NCI-H748 (cell line): ENCODE measurements at regions not wholly inside any gene's neighbourhood (a gene's known extent, or its start where the extent isn't known, plus 50 kb on each side); places are given as distances from the start of the nearest gene placed in this dataset.

Experiments
- DNase-seq: peaks from one replicate; lab custom pipeline; 2025; ENCODE audit not compliant: unreplicated experiment; lab: John Stamatoyannopoulos, UW

DNA sequence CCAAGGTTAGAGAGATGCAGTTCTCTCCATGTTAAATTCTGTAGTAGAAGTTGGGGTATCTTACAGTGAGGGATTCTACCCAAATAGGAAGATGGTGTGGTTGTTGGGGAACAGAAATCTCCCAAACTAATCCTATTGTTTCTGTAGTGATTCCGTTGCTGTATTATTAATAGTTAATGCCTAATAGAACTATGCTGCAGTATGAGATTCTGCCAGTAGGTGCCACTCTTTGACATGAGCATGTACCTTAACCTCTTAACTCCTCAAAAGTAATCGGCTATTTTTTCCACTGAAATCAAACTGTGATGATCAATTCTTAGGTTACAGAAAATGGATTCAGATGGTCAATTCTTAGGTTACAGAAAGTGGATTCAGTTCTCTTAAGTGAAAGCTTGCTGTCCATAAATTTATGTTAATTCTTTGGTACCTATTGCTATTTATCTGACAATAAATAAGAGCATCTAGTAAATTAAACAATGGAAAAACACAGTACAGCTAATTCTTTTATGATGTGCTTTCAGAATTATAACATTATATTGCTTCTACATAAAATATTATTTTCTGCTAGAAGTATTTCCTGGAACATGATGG is 97.9 kb upstream of the DLX2 start:
- peak; percentile 46 for DNase-seq

DNA sequence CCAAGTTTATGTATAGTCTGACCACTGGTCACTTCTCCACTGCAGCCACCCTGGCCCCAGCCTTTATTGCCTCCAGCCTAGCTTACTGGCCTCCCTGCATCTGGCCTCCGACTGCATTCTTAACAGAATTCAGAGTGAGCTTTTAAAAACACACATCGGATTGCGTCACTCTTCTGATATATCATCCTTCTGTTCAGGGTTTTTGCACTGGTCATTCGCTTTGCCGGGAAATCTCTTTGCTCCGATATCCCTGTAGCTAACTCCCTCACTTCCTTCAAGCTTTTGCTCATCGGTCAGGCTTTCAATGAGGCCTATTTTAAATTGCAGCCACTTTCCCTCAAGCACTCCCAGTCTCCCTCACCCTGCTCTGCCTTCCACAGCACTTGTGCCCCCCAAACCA is 101.6 kb upstream of the DLX2 start:
- no peak for DNase-seq

DNA sequence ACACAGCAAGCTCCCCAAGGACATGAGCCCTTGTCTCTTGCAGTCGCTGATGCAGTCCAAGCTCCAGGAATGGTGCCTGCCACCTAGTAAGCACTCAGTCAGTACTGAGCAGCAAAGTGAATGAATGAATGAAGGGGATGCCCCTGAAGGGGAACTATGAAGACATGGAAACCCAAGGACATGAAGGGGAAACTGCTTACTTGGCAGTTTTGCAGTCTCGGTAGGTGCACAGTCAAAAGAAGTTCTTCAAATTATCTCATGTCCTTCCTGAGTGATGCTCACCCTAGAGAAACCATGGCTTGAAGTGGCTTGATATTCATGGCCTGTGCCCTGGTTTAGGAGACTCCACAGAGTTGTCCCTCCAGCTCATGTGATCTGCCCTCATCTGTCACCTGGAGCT is 102.1 kb upstream of the DLX2 start:
- no peak for DNase-seq

DNA sequence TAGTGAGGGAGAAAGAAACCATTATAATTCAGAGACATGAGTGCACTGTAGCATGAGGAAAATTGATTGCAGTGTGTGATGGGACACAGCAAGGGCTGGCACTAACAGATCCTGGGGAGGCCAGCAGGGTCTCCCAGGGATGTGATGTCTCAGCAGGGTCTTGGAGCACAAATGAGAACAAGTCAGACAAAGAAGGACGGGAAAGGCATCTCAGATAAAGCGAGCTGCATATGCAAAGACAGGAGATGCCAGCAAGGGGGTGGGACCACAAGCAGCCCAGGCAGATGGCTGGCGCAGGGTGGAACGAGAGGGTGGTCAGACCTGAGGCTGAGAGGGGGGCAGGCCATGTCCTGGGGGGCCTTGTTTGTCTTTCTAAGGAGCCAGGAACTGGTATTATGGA is 102.6 kb upstream of the DLX2 start:
- no peak for DNase-seq

DNA sequence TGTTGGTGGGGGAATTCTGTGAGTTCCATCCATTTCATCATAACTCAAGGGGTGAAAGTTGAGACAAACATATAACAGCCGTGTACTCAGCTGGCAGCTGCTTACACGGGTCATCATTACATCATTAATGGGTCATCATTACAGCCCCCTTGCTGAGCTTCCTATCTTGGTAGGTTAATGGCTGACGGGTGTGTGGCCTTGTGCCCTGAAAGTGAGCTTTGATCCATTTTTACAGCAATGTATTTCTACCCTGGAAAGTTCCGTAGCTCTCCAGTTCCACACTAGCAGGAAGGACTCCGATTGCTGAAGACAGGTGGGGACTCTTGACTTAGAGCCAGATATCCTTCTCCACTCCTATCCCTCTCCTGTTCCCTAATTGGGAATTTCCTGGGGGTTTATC is 105.2 kb upstream of the DLX2 start:
- DNase-seq, result peak; percentile 59

DNA sequence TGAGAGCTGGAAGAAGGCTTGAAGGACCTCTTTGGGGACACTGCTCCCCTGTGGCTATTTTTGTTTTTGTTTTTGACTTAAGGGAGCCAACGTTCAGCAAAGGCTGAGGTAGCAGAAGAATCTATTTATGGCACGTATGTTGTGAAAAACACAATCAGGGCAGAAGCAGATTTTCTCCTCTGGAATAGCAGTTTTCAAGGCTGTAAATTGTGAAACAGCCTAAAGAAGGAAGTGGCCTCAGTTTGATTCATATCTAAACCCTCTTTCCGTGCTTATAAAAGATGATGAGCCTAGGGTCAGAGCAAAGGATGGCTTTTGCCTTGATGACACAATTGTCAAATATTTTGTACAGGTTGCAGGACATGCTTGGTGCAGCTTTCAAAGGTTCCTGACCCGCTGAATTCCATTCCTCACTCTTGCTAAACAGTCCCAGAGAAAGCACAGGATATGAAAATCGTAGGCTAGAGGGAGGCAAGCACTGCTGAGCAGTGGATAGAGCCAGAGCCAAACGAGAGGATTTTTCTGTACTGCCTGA is 106.2 kb upstream of the DLX2 start:
- DNase-seq, result no peak

DNA sequence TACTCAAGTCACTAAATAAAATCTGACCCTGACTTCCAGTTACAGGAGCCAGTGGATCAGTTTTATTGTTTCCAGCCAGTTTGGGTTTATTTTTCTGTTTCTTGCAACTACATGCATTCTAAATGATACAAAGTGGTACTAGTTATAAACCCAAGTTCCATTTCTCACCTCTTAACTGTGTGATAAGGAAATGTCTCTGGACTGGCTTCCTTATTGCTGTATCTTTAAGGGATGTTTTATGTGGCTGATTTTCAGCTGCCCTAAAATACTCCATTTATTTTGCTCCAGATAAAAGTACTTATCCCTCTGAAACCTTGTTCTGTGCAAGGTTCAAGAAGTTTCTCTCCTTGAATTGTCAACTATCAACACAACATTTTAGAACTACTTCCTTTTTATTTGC is 107.9 kb upstream of the DLX2 start:
- DNase-seq, result no peak

DNA sequence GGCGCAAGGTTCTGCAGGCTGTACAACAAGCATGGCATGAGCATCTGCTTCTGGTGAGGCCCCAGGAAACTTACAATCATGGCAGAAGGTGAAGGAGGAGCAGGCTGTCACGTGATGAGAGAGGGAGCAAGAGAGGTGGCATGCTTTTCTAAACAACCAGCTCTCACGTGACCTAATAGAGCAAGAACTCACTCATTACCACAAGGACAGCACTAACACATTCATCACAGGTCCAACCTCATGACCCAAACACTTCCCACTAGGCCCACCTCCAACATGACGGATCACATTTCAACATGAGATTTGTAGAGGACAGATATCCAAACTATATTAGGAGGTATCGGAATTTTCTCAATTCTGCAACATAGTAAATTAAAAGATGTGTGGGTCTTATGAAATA is 108.8 kb upstream of the DLX2 start:
- DNase-seq, result no peak

DNA sequence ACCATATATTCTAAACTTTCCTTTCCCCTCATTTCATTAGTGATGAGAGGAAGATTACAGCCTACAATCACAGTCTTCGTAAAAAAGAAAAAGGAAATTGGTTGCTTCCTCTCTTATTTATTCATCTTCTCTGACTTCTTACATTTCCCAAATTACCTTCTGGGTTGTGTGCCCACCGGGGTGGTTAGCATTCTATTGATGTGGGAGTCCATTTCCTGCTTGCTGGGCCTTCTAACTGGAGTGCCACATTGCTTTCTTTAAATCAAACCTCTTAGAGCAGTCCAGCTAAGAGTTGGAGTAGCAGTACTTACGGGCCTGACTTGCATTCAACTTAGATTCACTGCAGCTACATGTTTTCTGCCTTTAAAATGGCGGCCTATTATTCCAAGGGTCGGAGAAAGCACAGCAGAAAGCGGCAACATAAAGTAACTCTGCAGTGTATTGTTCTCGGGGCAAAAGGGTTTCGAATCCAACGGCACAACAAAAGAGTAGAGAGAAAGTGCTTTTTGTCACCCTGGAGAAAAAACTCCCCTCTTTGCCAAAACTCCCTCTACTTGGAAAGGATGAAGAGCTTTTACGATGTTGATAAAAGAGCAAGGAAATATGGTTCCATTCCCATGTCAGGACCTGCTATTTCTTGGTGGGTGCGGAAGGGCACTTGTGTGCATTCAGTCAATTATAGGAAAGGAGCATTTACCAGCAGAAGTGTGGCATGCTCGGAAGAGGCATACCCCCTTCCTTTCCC is 110.6 kb upstream of the DLX2 start:
- no peak for DNase-seq

DNA sequence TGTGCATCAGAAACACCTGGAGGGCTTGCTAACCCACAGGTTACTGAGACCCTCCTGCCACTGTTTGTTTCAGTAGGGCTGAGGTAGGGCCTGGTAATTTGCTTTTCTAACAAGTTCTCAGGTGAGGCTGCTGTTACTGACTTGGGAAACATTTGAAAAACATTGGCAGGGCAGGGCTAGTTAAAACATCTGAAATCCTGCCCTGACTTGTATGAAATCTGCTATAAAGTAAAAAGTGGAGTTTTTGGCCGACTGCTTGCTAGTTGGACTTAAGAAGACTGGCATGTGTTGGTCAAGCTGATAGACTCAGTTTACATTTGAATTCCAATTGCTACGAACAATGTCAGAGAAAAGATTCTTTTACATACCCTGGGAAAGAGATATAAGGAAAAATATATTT is 111.6 kb upstream of the DLX2 start:
- DNase-seq, result no peak

DNA sequence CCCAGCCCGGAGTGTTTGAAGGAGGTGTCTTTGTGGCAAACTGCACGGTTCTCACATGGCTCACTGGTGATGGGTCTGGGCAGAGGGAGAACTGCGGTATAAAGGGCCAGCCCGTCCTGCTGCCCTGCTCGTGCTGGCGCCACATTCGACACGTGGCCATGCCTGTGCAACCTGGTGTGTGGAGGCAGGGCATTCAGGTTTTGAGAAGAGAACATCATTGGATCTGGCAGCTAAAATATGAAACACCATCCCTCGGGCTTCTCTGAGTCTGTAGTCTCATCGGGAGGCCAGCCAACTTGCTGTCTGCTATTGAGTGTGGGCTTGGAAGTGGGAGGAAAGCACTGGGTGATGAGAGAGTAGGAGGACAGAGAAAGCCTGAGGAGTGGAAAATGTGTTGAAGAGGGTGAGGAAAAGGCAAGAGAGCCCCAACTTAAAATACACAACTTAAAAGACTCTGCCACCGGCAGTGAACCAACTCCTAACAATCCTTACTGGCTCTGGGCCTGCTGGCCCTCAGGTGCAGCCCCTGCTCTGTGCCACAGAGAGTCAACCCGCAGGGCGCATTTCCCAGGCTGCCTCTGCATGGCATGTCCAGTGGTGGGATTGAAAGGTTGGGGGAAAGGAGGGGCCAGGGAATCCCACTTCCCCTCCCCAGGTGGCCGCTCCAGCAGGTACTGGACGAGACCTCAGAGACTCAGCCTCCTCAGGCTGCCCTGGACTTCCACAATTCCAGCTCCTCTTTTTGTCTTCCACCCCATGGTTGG is 112.7 kb upstream of the DLX2 start:
- no peak for DNase-seq

DNA sequence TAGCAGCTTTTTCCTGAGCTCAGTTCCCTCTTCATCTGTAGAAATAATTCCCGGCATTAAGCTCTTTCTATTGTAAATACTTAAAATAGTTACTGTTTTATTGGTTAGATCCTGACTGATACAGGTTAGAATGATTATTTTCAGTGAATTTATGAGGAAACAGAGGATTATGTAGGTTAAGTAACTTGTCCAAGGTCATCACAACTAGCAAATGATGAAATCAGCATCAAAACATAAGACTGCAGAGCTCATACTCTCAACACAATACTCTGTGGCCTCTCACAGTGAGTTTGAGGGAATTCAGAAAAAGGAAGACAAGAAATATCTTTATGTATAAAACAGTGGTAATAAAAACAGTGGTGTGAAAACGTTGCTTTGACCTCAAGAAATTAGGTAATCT is 113.2 kb upstream of the DLX2 start:
- no peak for DNase-seq

DNA sequence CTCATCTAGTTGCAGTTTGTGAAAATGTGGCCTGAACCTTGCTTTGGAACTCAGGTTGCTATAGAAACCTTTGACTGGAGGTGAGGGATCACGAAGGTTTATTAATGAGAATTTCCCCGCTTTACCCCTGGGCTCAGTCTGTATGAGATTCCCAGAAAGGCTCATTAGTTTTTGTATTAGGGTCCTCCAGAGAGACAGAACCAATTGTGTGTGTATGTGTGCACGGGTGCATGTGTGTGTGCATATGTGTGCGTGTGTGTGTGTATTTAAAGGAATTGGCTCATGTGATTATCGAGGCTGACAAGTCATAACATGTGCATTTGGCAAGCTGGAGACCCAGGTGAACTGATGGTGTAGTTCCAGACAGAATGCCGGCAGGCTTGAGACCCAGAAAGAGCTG is 113.8 kb upstream of the DLX2 start:
- DNase-seq, result peak; percentile 34

DNA sequence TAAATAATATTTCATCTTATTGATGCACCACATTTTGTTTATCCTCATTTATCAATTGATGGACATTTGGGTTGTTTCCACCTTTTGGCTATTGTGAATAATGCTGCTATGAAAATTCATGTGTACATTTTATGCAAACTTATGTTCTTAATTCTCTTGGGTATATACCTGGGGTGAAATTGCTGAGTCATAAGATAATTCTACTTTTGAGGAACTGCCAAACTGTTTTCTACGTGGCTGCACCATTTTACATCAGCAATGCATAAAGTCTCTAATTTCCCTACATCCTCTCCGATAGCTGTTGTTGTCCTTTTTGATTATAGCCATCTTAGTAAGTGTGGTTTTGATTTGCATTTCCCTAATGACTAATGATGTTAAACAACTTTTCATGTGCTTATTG is 116.5 kb upstream of the DLX2 start:
- DNase-seq, result no peak

DNA sequence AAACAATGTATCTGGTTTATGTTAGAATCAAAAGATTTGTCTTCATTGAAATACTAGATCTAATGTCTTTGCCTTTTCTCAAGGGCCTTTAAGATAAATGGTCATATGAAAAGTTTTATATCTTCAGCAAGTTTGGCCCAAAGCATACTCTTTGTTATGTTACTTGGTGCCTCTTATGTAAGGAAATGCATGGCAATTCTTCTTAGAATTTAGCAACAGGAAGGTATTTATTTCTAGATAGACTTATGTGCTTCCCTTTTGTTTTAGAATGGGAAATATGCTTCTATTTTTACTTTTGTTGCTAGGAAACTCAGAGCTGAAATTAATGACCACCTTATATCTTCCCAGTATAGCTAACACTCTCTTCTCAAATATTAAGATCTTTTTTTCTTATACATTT is 117.4 kb upstream of the DLX2 start:
- no peak for DNase-seq

DNA sequence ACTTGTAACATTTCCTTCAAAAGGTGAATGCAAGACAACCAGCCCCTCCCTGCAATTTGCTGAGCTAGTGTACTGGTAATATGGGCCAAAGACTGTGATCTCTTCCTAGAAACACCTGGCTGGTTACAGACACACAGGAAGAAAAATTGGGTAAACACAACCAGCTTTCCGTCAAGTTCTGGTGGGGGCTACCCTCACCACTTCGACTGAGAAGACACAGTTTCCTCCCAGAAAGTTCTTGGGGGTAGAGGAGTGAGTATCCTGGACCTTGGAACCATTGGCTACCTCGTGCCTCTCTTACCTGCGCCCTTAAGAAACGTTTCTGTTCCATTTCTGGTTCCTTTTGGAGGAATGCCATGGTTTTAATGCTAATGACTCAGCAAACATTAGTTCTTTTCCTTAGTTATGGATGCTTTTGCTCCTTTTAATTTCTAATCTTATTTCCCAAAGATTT is 120.9 kb upstream of the DLX2 start:
- peak; percentile 18 for DNase-seq

DNA sequence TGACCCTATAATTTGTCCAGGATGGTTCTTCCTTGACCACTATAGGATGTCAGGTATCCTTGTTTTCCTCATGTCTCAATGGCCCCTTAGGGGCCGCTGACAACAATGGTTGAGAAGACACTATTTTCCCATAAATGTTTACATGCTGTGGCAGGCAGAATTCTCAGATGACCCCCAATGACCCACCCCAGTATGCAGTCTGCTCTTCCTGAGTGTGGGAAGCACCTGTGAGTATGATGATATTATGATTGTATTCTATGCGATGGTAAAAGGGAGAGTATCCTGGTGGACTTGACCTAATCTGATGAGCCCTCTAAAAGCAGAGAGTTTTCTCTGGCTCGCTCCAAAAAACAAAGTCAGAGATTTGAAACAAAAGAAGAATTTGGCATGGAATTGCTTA is 123.1 kb upstream of the DLX2 start:
- peak; percentile 19 for DNase-seq

DNA sequence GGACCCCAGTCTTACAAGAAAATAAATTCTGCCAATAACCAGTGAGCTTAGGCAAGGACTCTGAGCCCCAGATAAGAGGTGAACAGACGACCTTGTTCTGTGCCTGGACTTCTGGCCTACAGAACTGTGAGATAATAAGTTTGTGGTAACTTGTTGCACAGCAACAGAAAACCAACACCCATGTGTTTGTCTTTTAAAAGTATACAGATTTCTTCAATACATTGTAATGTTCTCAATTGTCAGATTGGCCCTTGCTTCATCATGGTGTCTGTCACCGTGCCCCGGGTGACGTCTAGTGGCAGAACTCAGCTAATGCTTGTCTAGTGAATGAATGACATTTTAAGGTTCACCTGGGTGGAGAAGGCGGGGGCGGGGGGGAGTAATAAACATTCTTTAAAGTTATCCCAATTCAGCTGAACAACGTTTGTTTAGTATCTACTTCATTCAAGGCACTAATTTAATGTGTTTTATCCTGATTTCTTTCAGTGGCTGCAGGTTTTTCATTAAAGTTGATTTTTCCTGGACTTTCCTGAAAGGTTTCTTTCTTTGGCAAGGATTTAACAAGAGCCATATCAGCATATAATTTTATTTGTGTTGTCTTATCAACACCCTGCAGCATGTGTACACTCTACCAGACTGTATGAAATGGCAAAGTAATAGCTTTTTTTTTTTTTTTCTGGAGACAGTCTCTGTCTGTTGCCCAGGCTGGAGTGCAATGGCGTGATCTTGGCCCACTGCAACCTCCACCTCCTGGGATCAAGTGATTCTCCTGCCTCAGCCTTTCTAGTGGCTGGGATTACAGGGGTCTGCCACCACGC is 123.8 kb upstream of the DLX2 start:
- DNase-seq, result peak; percentile 57

DNA sequence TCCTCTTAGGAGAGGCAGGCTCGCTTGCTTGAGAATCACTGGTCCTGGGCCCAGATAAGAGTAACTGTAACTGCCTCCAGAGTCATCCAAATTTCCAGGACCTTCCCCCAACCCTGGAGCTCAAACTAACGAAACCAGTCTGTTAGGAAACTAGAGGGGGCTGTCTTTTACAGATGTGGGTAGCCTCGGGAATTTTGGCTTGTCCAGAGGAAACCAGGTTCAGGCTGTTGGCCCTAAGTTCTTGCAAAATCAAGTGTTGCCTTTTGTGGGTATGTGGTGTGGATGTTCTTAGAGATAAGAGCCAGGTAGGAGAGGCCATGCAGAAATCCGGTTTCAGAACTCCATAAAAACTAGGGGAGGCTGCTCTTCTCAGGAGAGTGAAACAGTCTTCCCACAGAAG is 125.0 kb upstream of the DLX2 start:
- DNase-seq, result no peak

DNA sequence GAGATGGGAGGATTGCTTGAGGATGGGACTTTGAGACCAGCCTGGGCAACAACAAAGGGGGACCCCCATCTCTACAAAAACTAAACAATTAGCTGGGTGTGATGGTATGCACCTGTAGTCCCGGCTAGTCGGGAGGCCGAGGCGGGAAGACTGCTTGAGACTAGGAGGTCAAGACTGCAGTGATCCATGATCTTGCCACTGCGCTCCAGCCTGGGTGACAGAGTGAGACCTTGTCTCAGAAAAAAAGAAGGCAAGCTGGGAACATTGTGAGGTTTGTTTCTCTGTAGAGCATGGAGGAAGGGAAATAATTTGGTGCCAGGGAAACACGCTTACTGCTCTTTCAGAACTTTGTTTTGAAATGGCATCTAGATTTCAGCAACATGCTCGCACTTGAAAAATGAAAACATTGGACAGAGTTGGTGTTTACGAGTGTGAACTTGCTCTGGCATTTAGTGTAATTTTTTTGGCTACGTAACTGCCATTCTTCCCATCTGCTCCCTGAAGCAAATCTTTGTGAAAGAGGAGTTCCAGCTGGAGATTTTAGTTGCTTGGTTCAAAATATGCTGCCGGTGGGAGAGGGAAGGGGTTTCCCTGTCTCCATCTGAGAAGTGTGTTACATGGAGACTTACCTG is 125.6 kb upstream of the DLX2 start:
- DNase-seq, result no peak

DNA sequence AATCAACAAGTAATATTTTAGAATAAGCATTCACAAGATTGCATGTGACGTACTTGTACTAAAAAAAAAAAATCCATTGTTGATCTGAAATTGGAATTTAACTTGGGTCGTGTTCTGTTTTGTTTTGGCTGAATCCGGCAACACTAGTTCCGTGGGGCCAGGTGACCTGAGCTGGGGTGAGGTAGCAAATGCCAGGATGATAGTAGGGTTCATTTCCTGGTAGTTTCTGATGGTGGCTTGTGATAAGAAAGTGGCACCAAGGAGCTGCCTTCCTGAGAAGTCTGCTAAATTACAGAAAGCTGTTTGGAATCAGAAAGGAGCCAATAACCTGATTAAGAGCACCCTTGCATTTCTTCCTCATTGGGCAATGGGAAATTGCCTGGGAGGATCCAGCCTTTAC is 126.4 kb upstream of the DLX2 start:
- DNase-seq, result no peak
